K562 (cell line): ENCODE measurements at regions not wholly inside any gene's neighbourhood (a gene's known extent, or its start where the extent isn't known, plus 50 kb on each side); places are given as distances from the start of the nearest gene placed in this dataset.

Experiments
- ARID1B ChIP-seq: fragments of 450-650 bp; IDR thresholded peaks from 2 replicates; pipeline ENCODE4 v1.6.1; 2016; ENCODE audit warnings: antibody characterized with exemption, mild to moderate bottlenecking, inconsistent platforms
- CTBP1 ChIP-seq: fragments of 450-650 bp; IDR thresholded peaks from 2 replicates; pipeline ENCODE4 v1.6.1; 2016; ENCODE audit warnings: borderline replicate concordance
- ERF ChIP-seq: fragments of 450-650 bp; formaldehyde crosslinking; IDR thresholded peaks from 2 replicates; pipeline ENCODE4 v1.4.0; 2020; ENCODE audit warnings: mild to moderate bottlenecking, mixed read lengths
- MAZ ChIP-seq, 2 experiments: fragments of 450-650 bp in 1 of 2; sonication (generic) in 1 of 2; formaldehyde crosslinking; IDR thresholded peaks in 1 of 2; conservative IDR thresholded peaks in 1 of 2; 2 replicates each; pipeline versions ENCODE4 v1.4.0 to v1.5.0; 2020; ENCODE audit warnings: mild to moderate bottlenecking in 1 of 2, missing genetic modification reagents in 1 of 2
- NFE2 ChIP-seq: IDR thresholded peaks from 2 replicates; pipeline ENCODE4 v1.6.1; 2014; ENCODE audit warnings: antibody characterized with exemption, low read depth
- NFIC ChIP-seq: fragments of 450-650 bp; IDR thresholded peaks from 2 replicates; pipeline ENCODE4 v1.6.1; 2017; ENCODE audit warnings: mild to moderate bottlenecking, inconsistent platforms
- OTX1 ChIP-seq: fragments of 450-650 bp; formaldehyde crosslinking; IDR thresholded peaks from 2 replicates; pipeline ENCODE4 v1.4.0; 2022; ENCODE audit warnings: mild to moderate bottlenecking
- SRF ChIP-seq, 2 experiments: fragments of 250-450, 450-650 bp in 1 of 2; sonication (Bioruptor Pico) in 1 of 2; sonication (generic) in 1 of 2; formaldehyde crosslinking; IDR thresholded peaks; 2 replicates each; pipeline versions ENCODE4 v1.5.0 to v1.5.1; 2020 to 2022; ENCODE audit warnings: mild to moderate bottlenecking in 1 of 2, missing genetic modification reagents in 1 of 2
- THRAP3 ChIP-seq: fragments of 450-650 bp; IDR thresholded peaks from 2 replicates; pipeline ENCODE4 v1.6.1; 2016; ENCODE audit warnings: mild to moderate bottlenecking, inconsistent platforms, borderline replicate concordance
- TF ChIP-seq, protein P1 (sequence below): IDR thresholded peaks from 2 replicates; pipeline ENCODE4 v1.6.1; 2011; ENCODE audit warnings: borderline replicate concordance, low read depth, mild to moderate bottlenecking, moderate library complexity, low read length; ENCODE audit not compliant: insufficient read depth, poor library complexity, severe bottlenecking
- TF ChIP-seq, protein P2 (sequence below): fragments of 450-650 bp; IDR thresholded peaks from 2 replicates; pipeline ENCODE4 v1.6.1; 2016; ENCODE audit warnings: mild to moderate bottlenecking, moderate library complexity

DNA sequence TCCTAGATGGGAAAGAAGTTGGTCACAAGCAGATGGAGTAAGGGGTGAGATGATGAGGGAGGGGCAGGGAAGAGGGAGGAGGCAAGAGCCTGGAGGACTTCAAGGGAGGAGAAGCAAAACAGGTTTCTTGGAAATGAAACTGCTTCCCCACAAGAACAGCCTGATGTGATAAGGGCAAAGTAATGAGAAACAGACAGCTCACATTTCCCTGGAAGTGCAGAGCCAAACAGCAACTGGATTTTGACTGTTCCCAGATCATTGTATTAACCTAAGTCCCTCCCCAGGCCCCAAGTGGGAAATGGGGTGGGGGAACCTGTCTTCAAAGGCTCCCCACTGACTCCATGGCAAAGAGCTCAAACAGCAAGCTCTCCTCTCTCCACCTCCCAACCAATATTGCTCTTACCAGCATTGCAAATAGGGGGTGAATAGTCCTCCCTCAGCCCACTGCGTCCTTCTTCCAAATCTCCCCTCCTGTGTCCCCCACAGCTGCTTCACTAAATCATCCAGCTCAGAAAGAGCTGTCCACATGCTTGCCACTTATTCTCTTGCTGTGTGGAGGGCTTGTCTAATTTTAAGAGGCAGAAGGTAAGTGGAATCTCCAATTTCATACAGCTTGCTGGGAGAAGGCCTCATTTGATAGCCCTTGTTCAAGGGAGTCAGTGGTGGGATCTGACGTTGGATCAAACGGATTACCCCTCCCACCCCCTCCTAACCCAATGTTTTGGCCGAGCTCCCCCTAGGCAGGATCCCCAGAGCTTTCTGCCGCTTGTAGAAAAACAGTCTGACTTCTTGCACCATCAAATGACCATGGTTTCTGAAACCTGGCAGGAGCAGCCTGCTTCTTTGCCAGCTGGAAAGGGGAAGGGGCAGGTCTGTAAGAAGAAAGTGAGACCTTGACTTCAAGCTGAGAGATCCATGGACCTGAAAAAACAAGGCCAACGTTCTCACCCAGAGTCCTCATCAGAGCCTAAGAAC is 56.3 kb upstream of the SMIM36 start (continued):
- TF ChIP-seq, protein P1, sequence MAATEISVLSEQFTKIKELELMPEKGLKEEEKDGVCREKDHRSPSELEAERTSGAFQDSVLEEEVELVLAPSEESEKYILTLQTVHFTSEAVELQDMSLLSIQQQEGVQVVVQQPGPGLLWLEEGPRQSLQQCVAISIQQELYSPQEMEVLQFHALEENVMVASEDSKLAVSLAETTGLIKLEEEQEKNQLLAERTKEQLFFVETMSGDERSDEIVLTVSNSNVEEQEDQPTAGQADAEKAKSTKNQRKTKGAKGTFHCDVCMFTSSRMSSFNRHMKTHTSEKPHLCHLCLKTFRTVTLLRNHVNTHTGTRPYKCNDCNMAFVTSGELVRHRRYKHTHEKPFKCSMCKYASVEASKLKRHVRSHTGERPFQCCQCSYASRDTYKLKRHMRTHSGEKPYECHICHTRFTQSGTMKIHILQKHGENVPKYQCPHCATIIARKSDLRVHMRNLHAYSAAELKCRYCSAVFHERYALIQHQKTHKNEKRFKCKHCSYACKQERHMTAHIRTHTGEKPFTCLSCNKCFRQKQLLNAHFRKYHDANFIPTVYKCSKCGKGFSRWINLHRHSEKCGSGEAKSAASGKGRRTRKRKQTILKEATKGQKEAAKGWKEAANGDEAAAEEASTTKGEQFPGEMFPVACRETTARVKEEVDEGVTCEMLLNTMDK, result no peak
- TF ChIP-seq, protein P2, sequence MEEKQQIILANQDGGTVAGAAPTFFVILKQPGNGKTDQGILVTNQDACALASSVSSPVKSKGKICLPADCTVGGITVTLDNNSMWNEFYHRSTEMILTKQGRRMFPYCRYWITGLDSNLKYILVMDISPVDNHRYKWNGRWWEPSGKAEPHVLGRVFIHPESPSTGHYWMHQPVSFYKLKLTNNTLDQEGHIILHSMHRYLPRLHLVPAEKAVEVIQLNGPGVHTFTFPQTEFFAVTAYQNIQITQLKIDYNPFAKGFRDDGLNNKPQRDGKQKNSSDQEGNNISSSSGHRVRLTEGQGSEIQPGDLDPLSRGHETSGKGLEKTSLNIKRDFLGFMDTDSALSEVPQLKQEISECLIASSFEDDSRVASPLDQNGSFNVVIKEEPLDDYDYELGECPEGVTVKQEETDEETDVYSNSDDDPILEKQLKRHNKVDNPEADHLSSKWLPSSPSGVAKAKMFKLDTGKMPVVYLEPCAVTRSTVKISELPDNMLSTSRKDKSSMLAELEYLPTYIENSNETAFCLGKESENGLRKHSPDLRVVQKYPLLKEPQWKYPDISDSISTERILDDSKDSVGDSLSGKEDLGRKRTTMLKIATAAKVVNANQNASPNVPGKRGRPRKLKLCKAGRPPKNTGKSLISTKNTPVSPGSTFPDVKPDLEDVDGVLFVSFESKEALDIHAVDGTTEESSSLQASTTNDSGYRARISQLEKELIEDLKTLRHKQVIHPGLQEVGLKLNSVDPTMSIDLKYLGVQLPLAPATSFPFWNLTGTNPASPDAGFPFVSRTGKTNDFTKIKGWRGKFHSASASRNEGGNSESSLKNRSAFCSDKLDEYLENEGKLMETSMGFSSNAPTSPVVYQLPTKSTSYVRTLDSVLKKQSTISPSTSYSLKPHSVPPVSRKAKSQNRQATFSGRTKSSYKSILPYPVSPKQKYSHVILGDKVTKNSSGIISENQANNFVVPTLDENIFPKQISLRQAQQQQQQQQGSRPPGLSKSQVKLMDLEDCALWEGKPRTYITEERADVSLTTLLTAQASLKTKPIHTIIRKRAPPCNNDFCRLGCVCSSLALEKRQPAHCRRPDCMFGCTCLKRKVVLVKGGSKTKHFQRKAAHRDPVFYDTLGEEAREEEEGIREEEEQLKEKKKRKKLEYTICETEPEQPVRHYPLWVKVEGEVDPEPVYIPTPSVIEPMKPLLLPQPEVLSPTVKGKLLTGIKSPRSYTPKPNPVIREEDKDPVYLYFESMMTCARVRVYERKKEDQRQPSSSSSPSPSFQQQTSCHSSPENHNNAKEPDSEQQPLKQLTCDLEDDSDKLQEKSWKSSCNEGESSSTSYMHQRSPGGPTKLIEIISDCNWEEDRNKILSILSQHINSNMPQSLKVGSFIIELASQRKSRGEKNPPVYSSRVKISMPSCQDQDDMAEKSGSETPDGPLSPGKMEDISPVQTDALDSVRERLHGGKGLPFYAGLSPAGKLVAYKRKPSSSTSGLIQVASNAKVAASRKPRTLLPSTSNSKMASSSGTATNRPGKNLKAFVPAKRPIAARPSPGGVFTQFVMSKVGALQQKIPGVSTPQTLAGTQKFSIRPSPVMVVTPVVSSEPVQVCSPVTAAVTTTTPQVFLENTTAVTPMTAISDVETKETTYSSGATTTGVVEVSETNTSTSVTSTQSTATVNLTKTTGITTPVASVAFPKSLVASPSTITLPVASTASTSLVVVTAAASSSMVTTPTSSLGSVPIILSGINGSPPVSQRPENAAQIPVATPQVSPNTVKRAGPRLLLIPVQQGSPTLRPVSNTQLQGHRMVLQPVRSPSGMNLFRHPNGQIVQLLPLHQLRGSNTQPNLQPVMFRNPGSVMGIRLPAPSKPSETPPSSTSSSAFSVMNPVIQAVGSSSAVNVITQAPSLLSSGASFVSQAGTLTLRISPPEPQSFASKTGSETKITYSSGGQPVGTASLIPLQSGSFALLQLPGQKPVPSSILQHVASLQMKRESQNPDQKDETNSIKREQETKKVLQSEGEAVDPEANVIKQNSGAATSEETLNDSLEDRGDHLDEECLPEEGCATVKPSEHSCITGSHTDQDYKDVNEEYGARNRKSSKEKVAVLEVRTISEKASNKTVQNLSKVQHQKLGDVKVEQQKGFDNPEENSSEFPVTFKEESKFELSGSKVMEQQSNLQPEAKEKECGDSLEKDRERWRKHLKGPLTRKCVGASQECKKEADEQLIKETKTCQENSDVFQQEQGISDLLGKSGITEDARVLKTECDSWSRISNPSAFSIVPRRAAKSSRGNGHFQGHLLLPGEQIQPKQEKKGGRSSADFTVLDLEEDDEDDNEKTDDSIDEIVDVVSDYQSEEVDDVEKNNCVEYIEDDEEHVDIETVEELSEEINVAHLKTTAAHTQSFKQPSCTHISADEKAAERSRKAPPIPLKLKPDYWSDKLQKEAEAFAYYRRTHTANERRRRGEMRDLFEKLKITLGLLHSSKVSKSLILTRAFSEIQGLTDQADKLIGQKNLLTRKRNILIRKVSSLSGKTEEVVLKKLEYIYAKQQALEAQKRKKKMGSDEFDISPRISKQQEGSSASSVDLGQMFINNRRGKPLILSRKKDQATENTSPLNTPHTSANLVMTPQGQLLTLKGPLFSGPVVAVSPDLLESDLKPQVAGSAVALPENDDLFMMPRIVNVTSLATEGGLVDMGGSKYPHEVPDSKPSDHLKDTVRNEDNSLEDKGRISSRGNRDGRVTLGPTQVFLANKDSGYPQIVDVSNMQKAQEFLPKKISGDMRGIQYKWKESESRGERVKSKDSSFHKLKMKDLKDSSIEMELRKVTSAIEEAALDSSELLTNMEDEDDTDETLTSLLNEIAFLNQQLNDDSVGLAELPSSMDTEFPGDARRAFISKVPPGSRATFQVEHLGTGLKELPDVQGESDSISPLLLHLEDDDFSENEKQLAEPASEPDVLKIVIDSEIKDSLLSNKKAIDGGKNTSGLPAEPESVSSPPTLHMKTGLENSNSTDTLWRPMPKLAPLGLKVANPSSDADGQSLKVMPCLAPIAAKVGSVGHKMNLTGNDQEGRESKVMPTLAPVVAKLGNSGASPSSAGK, result peak; percentile 59
- 0 out of 2 replicates have a peak, but pooled peaks have one; percentile 34 for TF ChIP-seq ERF
- TF ChIP-seq CTBP1, result peak; percentile 26; the same call in 1 of the 2 replicates
- TF ChIP-seq THRAP3, result no peak
- TF ChIP-seq NFE2, result peak; percentile 5; the same call in 1 of the 2 replicates
- TF ChIP-seq NFIC, result no peak
- peak; percentile 72 for TF ChIP-seq ARID1B
- TF ChIP-seq MAZ (CRISPR knock-in tag; conservative IDR thresholded peaks at IDR 0.05 in 1 of 2, IDR thresholded peaks at IDR 0.05 in 1 of 2), result peak in 1 of 2 experiments; percentile 69; a peak in 1 of 4 replicates
- TF ChIP-seq SRF (CRISPR knock-in tag; IDR thresholded peaks at IDR 0.05), result peak in 1 of 2 experiments; percentile 15; a peak in 1 of 4 replicates
- TF ChIP-seq OTX1 (CRISPR knock-in tag), result 0 out of 2 replicates have a peak, but pooled peaks have one; percentile 22
